HEK293 (cell line): ENCODE measurements at regions not wholly inside any gene's neighbourhood (a gene's known extent, or its start where the extent isn't known, plus 50 kb on each side); places are given as distances from the start of the nearest gene placed in this dataset.

Experiments used
- CTCF ChIA-PET: fragments of 350-600 bp; formaldehyde crosslinking; extraction: SDS; loops from one replicate; lab custom pipeline; 2021; ENCODE audit warnings: antibody characterized with exemption; lab: Yijun Ruan, JAX
- POLR2A ChIA-PET: fragments of 300-600 bp; formaldehyde crosslinking; extraction: SDS; loops from one replicate; lab custom pipeline; 2020; ENCODE audit warnings: antibody characterized with exemption, inconsistent platforms; lab: Yijun Ruan, JAX
- H3K27ac ChIP-seq: fragments of 200-500 bp; sonication (Bioruptor generic); 2 replicates; pipeline ENCODE4 v1.5.1; 2014; ENCODE audit warnings: low read depth, low read length, control low read depth, inconsistent platforms; ENCODE audit errors: extremely low read depth
- H3K36me3 ChIP-seq, 2 experiments: fragments of 200-500 bp in 1 of 2; sonication (Bioruptor generic) in 1 of 2; 1 replicate in 1 of 2; 2 replicates in 1 of 2; pipeline ENCODE4 v1.5.1; 2014 to 2017; ENCODE audit warnings: inconsistent platforms in 2 of 2, low read length in 2 of 2; ENCODE audit not compliant: control insufficient read depth in 2 of 2, insufficient read depth in 1 of 2
- H3K4me1 ChIP-seq: fragments of 200-500 bp; sonication (Bioruptor generic); 2 replicates; pipeline ENCODE4 v1.5.1; 2014; ENCODE audit warnings: mild to moderate bottlenecking, low read length, inconsistent platforms; ENCODE audit not compliant: control insufficient read depth, insufficient read depth
- H3K4me3 ChIP-seq: 2 replicates; pipeline ENCODE4 v1.5.1; 2011; ENCODE audit warnings: low read depth, mild to moderate bottlenecking, control low read depth, low read length, moderate library complexity
- H3K9me3 ChIP-seq: fragments of 200-500 bp; sonication (Bioruptor generic); 2 replicates; pipeline ENCODE4 v1.5.1; 2014; ENCODE audit warnings: low read depth, low read length, inconsistent platforms; ENCODE audit not compliant: control insufficient read depth, insufficient read depth
- FEZF1 ChIP-seq: fragments of 450-650 bp; formaldehyde crosslinking; IDR thresholded peaks from 2 replicates; pipeline ENCODE4 v1.5.1; 2016; ENCODE audit warnings: missing biosample characterization, missing genetic modification characterization
- GLI4 ChIP-seq: fragments of 450-650 bp; formaldehyde crosslinking; IDR thresholded peaks from 2 replicates; pipeline ENCODE4 v1.5.1; 2016; ENCODE audit warnings: missing biosample characterization, missing genetic modification characterization
- SCRT2 ChIP-seq: fragments of 450-650 bp; formaldehyde crosslinking; IDR thresholded peaks from 2 replicates; pipeline ENCODE4 v1.5.1; 2016; ENCODE audit warnings: missing biosample characterization, missing genetic modification characterization
- SP3 ChIP-seq: fragments of 450-650 bp; formaldehyde crosslinking; IDR thresholded peaks from 2 replicates; pipeline ENCODE4 v1.5.1; 2016; ENCODE audit warnings: missing biosample characterization, missing genetic modification characterization
- ZBTB21 ChIP-seq: fragments of 450-650 bp; formaldehyde crosslinking; IDR thresholded peaks from 2 replicates; pipeline ENCODE4 v1.5.1; 2017; ENCODE audit warnings: missing biosample characterization, missing genetic modification characterization
- ZNF112 ChIP-seq: fragments of 450-650 bp; formaldehyde crosslinking; IDR thresholded peaks from 2 replicates; pipeline ENCODE4 v1.5.0; 2017; ENCODE audit warnings: missing biosample characterization, missing genetic modification characterization
- ZNF114 ChIP-seq: fragments of 450-650 bp; formaldehyde crosslinking; IDR thresholded peaks from 2 replicates; pipeline ENCODE4 v1.5.0; 2017; ENCODE audit warnings: missing biosample characterization, missing genetic modification characterization
- ZNF16 ChIP-seq: fragments of 450-650 bp; formaldehyde crosslinking; IDR thresholded peaks from 2 replicates; pipeline ENCODE4 v1.5.1; 2016; ENCODE audit warnings: low read depth, missing biosample characterization, missing genetic modification characterization
- ZNF202 ChIP-seq: fragments of 450-650 bp; formaldehyde crosslinking; IDR thresholded peaks from 2 replicates; pipeline ENCODE4 v1.5.1; 2016; ENCODE audit warnings: missing biosample characterization, missing genetic modification characterization, borderline replicate concordance
- ZNF211 ChIP-seq: fragments of 450-650 bp; formaldehyde crosslinking; IDR thresholded peaks from 2 replicates; pipeline ENCODE4 v1.5.1; 2016; ENCODE audit warnings: low read depth, missing biosample characterization, missing genetic modification characterization
- ZNF518A ChIP-seq: fragments of 450-650 bp; formaldehyde crosslinking; conservative IDR thresholded peaks from 2 replicates; pipeline ENCODE4 v1.5.1; 2016; ENCODE audit warnings: low read depth, missing biosample characterization, missing genetic modification characterization
- ZNF521 ChIP-seq: fragments of 450-650 bp; formaldehyde crosslinking; IDR thresholded peaks from 2 replicates; pipeline ENCODE4 v1.5.1; 2017; ENCODE audit warnings: missing biosample characterization, mild to moderate bottlenecking, missing genetic modification characterization
- ZNF549 ChIP-seq: fragments of 450-650 bp; IDR thresholded peaks from 2 replicates; pipeline ENCODE4 v1.5.1; 2018; ENCODE audit warnings: missing biosample characterization, missing genetic modification characterization, mild to moderate bottlenecking, inconsistent platforms, moderate library complexity
- ZNF626 ChIP-seq: fragments of 450-650 bp; sonication (Bioruptor Pico); formaldehyde crosslinking; IDR thresholded peaks from 2 replicates; pipeline ENCODE4 v1.5.1; 2018; ENCODE audit warnings: missing biosample characterization, missing genetic modification characterization, inconsistent platforms
- ZNF777 ChIP-seq: fragments of 450-650 bp; formaldehyde crosslinking; IDR thresholded peaks from 2 replicates; pipeline ENCODE4 v1.5.1; 2017; ENCODE audit warnings: missing biosample characterization, missing genetic modification characterization, borderline replicate concordance
- ZSCAN23 ChIP-seq: fragments of 450-650 bp; formaldehyde crosslinking; IDR thresholded peaks from 2 replicates; pipeline ENCODE4 v1.5.1; 2016; ENCODE audit warnings: missing biosample characterization, missing genetic modification characterization
- ZSCAN4 ChIP-seq: fragments of 450-650 bp; formaldehyde crosslinking; IDR thresholded peaks from 2 replicates; pipeline ENCODE4 v1.5.1; 2017; ENCODE audit warnings: missing biosample characterization, missing genetic modification characterization
- ZSCAN5A ChIP-seq: fragments of 450-650 bp; formaldehyde crosslinking; IDR thresholded peaks from 2 replicates; pipeline ENCODE4 v1.5.1; 2016; ENCODE audit warnings: missing biosample characterization, missing genetic modification characterization

- POLR2A ChIA-PET, result no interaction called here
- Histone ChIP-seq H3K4me3 (no peak overlapping the region), H3K4me1 (no peaks in the 10 kb centered on the region)
- TF ChIP-seq GLI4 (tag by site-specific recombination) (no peak), ZBTB21 (tag by site-specific recombination) (no peak), ZNF211 (no peak), ZNF549 (tag by site-specific recombination) (no peak), ZNF518A (no peak), ZNF112 (tag by site-specific recombination) (no peak), SP3 (tag by site-specific recombination) (no peak), ZSCAN23 (tag by site-specific recombination) (no peak), SCRT2 (no peak), ZNF777 (tag by site-specific recombination) (no peak), ZSCAN4 (tag by site-specific recombination) (no peak), ZNF202 (tag by site-specific recombination) (no peak), ZSCAN5A (tag by site-specific recombination) (no peak), ZNF114 (no peak)
- TF ChIP-seq, all 188 proteins: peak for 0
- Histone ChIP-seq H3K27ac (no peak overlapping the region), H3K9me3 (no peaks in the 10 kb centered on the region), H3K36me3 (no peaks in the 10 kb centered on the region)
- CTCF ChIA-PET, result interaction anchor here (1.3 kb wide), 1 partner anchor 187 kb away, joined by 6 read pairs; no protein-coding TSS in a partner anchor
Observed at GRCh38 chr7:148472406-148472805, 118.2 kb upstream of the C7orf33 start.

- TF ChIP-seq ZNF626 (no peak), ZNF521 (tag by site-specific recombination) (no peak), FEZF1 (no peak), ZNF16 (tag by site-specific recombination) (no peak)
- Histone ChIP-seq H3K36me3 (no peaks in the 10 kb centered on the region), H3K27ac (no peak overlapping the region), H3K4me3 (no peak overlapping the region), H3K9me3 (no peaks in the 10 kb centered on the region), H3K4me1 (no peaks in the 10 kb centered on the region)
- ChIA-PET POLR2A (no interaction called here), CTCF (interaction anchor here (0.6 to 1.3 kb wide), 3 partner anchors 53 to 486 kb away, joined by 3 to 6 read pairs (median 3); no protein-coding TSS in a partner anchor)
Observed at GRCh38 chr7:148473703-148474480, 116.7 kb upstream of the C7orf33 start.
